ENCODE measurements at regions not wholly inside any gene's neighbourhood (a gene's known extent, or its start where the extent isn't known, plus 50 kb on each side); places are given as distances from the start of the nearest gene placed in this dataset.

GRCh38 chr1:29758781-29759499 lies 522.6 kb downstream of the PTPRU start:
- TF ChIP-seq, protein P1, sequence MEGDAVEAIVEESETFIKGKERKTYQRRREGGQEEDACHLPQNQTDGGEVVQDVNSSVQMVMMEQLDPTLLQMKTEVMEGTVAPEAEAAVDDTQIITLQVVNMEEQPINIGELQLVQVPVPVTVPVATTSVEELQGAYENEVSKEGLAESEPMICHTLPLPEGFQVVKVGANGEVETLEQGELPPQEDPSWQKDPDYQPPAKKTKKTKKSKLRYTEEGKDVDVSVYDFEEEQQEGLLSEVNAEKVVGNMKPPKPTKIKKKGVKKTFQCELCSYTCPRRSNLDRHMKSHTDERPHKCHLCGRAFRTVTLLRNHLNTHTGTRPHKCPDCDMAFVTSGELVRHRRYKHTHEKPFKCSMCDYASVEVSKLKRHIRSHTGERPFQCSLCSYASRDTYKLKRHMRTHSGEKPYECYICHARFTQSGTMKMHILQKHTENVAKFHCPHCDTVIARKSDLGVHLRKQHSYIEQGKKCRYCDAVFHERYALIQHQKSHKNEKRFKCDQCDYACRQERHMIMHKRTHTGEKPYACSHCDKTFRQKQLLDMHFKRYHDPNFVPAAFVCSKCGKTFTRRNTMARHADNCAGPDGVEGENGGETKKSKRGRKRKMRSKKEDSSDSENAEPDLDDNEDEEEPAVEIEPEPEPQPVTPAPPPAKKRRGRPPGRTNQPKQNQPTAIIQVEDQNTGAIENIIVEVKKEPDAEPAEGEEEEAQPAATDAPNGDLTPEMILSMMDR (IDR thresholded peaks at IDR 0.05) = no peak
- TF ChIP-seq POLR2AphosphoS5 (IDR thresholded peaks at IDR 0.05) = no peak
- TF ChIP-seq EP300 (IDR thresholded peaks at IDR 0.05) = no peak
- no peak for TF ChIP-seq POLR2A (IDR thresholded peaks at IDR 0.05; ENCODE audit: low read depth)

Data from esophagus muscularis mucosa (tissue), 4 donors.